ENCODE measurements at regions not wholly inside any gene's neighbourhood (a gene's known extent, or its start where the extent isn't known, plus 50 kb on each side); places are given as distances from the start of the nearest gene placed in this dataset.

- Mint-ChIP-seq H3K27me3 (ENCODE audit: low read depth) (peaks cover 13% of the 10 kb centered on the region), H3K4me3 (no peak overlapping the region), H3K9me3 (no peaks in the 10 kb centered on the region), H3K27ac (no peak overlapping the region), H3K36me3 (no peaks in the 10 kb centered on the region), H3K4me1 (no peaks in the 10 kb centered on the region)
- DNase-seq (ENCODE audit: low spot score in 2 of 2, unreplicated experiment in 2 of 2) = no peak
- TF ChIP-seq CTCF (IDR thresholded peaks at IDR 0.05; ENCODE audit: unreplicated experiment) = no peak
These were observed 74.3 kb upstream of the STAC start for GRCh38 chr3:36305929-36306520.

- H3K4me3 Mint-ChIP-seq = no peak overlapping the region
- H3K27me3 Mint-ChIP-seq (ENCODE audit: low read depth) = peaks cover 2% of the 10 kb centered on the region
- no peaks in the 10 kb centered on the region for H3K4me1 Mint-ChIP-seq
- H3K27ac Mint-ChIP-seq = no peak overlapping the region
- peaks cover under 1% of the 10 kb centered on the region for H3K9me3 Mint-ChIP-seq
- no peak for DNase-seq (ENCODE audit: low spot score in 2 of 2, unreplicated experiment in 2 of 2)
- H3K36me3 Mint-ChIP-seq = no peaks in the 10 kb centered on the region
- no peak for TF ChIP-seq CTCF (IDR thresholded peaks at IDR 0.05; ENCODE audit: unreplicated experiment)
These were observed 71.2 kb upstream of the STAC start for GRCh38 chr3:36309092-36309491.

GRCh38 chr3:36312351-36312750 lies 68.0 kb upstream of the STAC start:
- Mint-ChIP-seq H3K4me3 (no peak overlapping the region), H3K4me1 (no peaks in the 10 kb centered on the region), H3K27me3 (ENCODE audit: low read depth) (peaks cover 5% of the 10 kb centered on the region), H3K36me3 (peaks cover 7% of the 10 kb centered on the region), H3K27ac (no peak overlapping the region), H3K9me3 (peaks cover 18% of the 10 kb centered on the region)
- no peak for DNase-seq (ENCODE audit: low spot score in 2 of 2, unreplicated experiment in 2 of 2)
- TF ChIP-seq CTCF (IDR thresholded peaks at IDR 0.05; ENCODE audit: unreplicated experiment) = no peak

GRCh38 chr3:36317915-36318314 lies 62.4 kb upstream of the STAC start:
- no peak overlapping the region for H3K4me3 Mint-ChIP-seq
- H3K27ac Mint-ChIP-seq = no peak overlapping the region
- no peak for DNase-seq (ENCODE audit: low spot score in 2 of 2, unreplicated experiment in 2 of 2)
- no peak for TF ChIP-seq CTCF (IDR thresholded peaks at IDR 0.05; ENCODE audit: unreplicated experiment)
- H3K36me3 Mint-ChIP-seq = peaks cover 7% of the 10 kb centered on the region
- H3K27me3 Mint-ChIP-seq (ENCODE audit: low read depth) = peaks cover 20% of the 10 kb centered on the region
- peaks cover 16% of the 10 kb centered on the region for H3K4me1 Mint-ChIP-seq
- peaks cover 23% of the 10 kb centered on the region for H3K9me3 Mint-ChIP-seq

- no peak for TF ChIP-seq CTCF (IDR thresholded peaks at IDR 0.05; ENCODE audit: unreplicated experiment)
- no peak overlapping the region for H3K27ac Mint-ChIP-seq
- DNase-seq (ENCODE audit: low spot score in 2 of 2, unreplicated experiment in 2 of 2) = no peak
- peaks cover 16% of the 10 kb centered on the region for H3K4me1 Mint-ChIP-seq
- no peak overlapping the region for H3K4me3 Mint-ChIP-seq
- peaks cover 27% of the 10 kb centered on the region for H3K9me3 Mint-ChIP-seq
- peaks cover 7% of the 10 kb centered on the region for H3K36me3 Mint-ChIP-seq
- H3K27me3 Mint-ChIP-seq (ENCODE audit: low read depth) = peaks cover 20% of the 10 kb centered on the region
These were observed 61.6 kb upstream of the STAC start for GRCh38 chr3:36318621-36319200.

Measured in mesothelial cell of epicardium (in vitro differentiated cells).